GM18505 (cell line): ENCODE measurements at regions not wholly inside any gene's neighbourhood (a gene's known extent, or its start where the extent isn't known, plus 50 kb on each side); places are given as distances from the start of the nearest gene placed in this dataset.

Experiments
- ATAC-seq: cut with Tn5 transposase; IDR thresholded peaks from one replicate; pipeline ENCODE4 v1.9.1; 2021; ENCODE audit not compliant: unreplicated experiment
- POLR2A ChIP-seq: IDR thresholded peaks from 4 replicates; pipeline ENCODE4 v1.6.1; 2011; ENCODE audit warnings: borderline replicate concordance; ENCODE audit not compliant: insufficient read depth, insufficient read length; ENCODE audit errors: extremely low read depth

- ATAC-seq = no peak
- no peak for TF ChIP-seq POLR2A
Measured at GRCh38 chr3:101940521-101941317, 91.4 kb downstream of the NFKBIZ start.

- TF ChIP-seq POLR2A = no peak
- ATAC-seq = no peak
Measured at GRCh38 chr3:101941318-101942040, 92.2 kb downstream of the NFKBIZ start.

GRCh38 chr3:101942356-101942755 lies 93.0 kb downstream of the NFKBIZ start:
- TF ChIP-seq POLR2A = no peak
- no peak for ATAC-seq

- no peak for TF ChIP-seq POLR2A
- peak; percentile 33 for ATAC-seq
Measured at GRCh38 chr3:101943029-101943428, 93.7 kb downstream of the NFKBIZ start.

- TF ChIP-seq POLR2A = no peak
Measured at GRCh38 chr3:101944308-101944707, 95.0 kb downstream of the NFKBIZ start.

GRCh38 chr3:101945980-101946379 lies 96.7 kb downstream of the NFKBIZ start:
- TF ChIP-seq POLR2A = no peak
- no peak for ATAC-seq

More at GRCh38 chr3:101944308-101944707, 95.0 kb downstream of the NFKBIZ start:
- ATAC-seq = no peak

- no peak for TF ChIP-seq POLR2A
- ATAC-seq = no peak
Measured at GRCh38 chr3:101946906-101947305, 97.6 kb downstream of the NFKBIZ start.

- peak; percentile 51 for ATAC-seq
- TF ChIP-seq POLR2A = no peak
Measured at GRCh38 chr3:101950510-101950909, 101.2 kb downstream of the NFKBIZ start.

GRCh38 chr3:101950985-101951733 lies 101.8 kb downstream of the NFKBIZ start:
- ATAC-seq = no peak

GRCh38 chr3:101954361-101954760 lies 105.0 kb downstream of the NFKBIZ start:
- no peak for ATAC-seq
- no peak for TF ChIP-seq POLR2A

More at GRCh38 chr3:101950985-101951733, 101.8 kb downstream of the NFKBIZ start:
- TF ChIP-seq POLR2A = no peak

GRCh38 chr3:101954936-101955335 lies 105.6 kb downstream of the NFKBIZ start:
- no peak for ATAC-seq
- TF ChIP-seq POLR2A = no peak

- TF ChIP-seq POLR2A = no peak
Measured at GRCh38 chr3:101962055-101962454, 112.7 kb downstream of the NFKBIZ start.

GRCh38 chr3:101963902-101964362 lies 114.6 kb downstream of the NFKBIZ start:
- TF ChIP-seq POLR2A = no peak
- ATAC-seq = no peak

More at GRCh38 chr3:101962055-101962454, 112.7 kb downstream of the NFKBIZ start:
- no peak for ATAC-seq
